ENCODE measurements at regions not wholly inside any gene's neighbourhood (a gene's known extent, or its start where the extent isn't known, plus 50 kb on each side); places are given as distances from the start of the nearest gene placed in this dataset.

- no TSS peak for BruUV-seq (replicated peaks)
- H3K4me2 ChIP-seq, result no peak overlapping the region
- no peaks in the 10 kb centered on the region for H3K79me2 ChIP-seq (ENCODE audit: low read depth)
- intact Hi-C loops (cut with micrococcal nuclease; ENCODE audit: unreplicated experiment), result no loop called here
- no peaks in the 10 kb centered on the region for H3K4me1 ChIP-seq (replicated peaks; ENCODE audit: insufficient read depth)
- H4K20me1 ChIP-seq (ENCODE audit: insufficient read depth), result no peaks in the 10 kb centered on the region
- no peak for TF ChIP-seq CTCF (conservative IDR thresholded peaks at IDR 0.05)
- H3F3A ChIP-seq (ENCODE audit: insufficient read depth, low read depth), result no peaks in the 10 kb centered on the region
- CTCF ChIA-PET, result no interaction called here
- H3K9me3 ChIP-seq (ENCODE audit: insufficient read depth, low read depth), result no peaks in the 10 kb centered on the region
- H3K27me3 ChIP-seq (ENCODE audit: insufficient read depth, low read depth), result no peaks in the 10 kb centered on the region
- H2AFZ ChIP-seq, result no peak overlapping the region
- H3K36me3 ChIP-seq (ENCODE audit: low read depth), result no peaks in the 10 kb centered on the region
- H3K27ac ChIP-seq, result no peak overlapping the region
- POLR2A ChIA-PET (ENCODE audit: unreplicated experiment), result interaction anchor here (0.6 kb wide), 1 partner anchor 177 kb away, joined by 6 read pairs; no protein-coding TSS in a partner anchor
- no peak overlapping the region for H3K4me3 ChIP-seq
- no peak for DNase-seq
- H3K9me2 ChIP-seq (ENCODE audit: insufficient read depth), result no peaks in the 10 kb centered on the region
These were observed 156.3 kb downstream of the VSIG4 start for GRCh38 chrX:65883556-65883955.

- Histone ChIP-seq H3K36me3 (ENCODE audit: low read depth) (no peaks in the 10 kb centered on the region), H3K4me2 (no peak overlapping the region), H4K20me1 (ENCODE audit: insufficient read depth) (no peaks in the 10 kb centered on the region), H3K27ac (no peak overlapping the region), H3F3A (ENCODE audit: insufficient read depth, low read depth) (no peaks in the 10 kb centered on the region), H3K4me3 (no peak overlapping the region), H2AFZ (no peak overlapping the region), H3K4me1 (replicated peaks; ENCODE audit: insufficient read depth) (no peaks in the 10 kb centered on the region), H3K79me2 (ENCODE audit: low read depth) (no peaks in the 10 kb centered on the region), H3K27me3 (ENCODE audit: insufficient read depth, low read depth) (no peaks in the 10 kb centered on the region), H3K9me3 (ENCODE audit: insufficient read depth, low read depth) (no peaks in the 10 kb centered on the region), H3K9me2 (ENCODE audit: insufficient read depth) (no peaks in the 10 kb centered on the region)
- CTCF ChIA-PET, result no interaction called here
- no peak for TF ChIP-seq CTCF (conservative IDR thresholded peaks at IDR 0.05)
- TF ChIP-seq EZH2 (IDR thresholded peaks at IDR 0.05; ENCODE audit: low read depth), result no peak
- intact Hi-C loops (cut with micrococcal nuclease; ENCODE audit: unreplicated experiment), result no loop called here
- BruUV-seq (replicated peaks), result no TSS peak
- DNase-seq, result no peak
- POLR2A ChIA-PET (ENCODE audit: unreplicated experiment), result no interaction called here
These were observed 159.7 kb downstream of the VSIG4 start for GRCh38 chrX:65879977-65880799.

GRCh38 chrX:65878456-65878855, 161.4 kb downstream of the VSIG4 start:
- Histone ChIP-seq H3K27ac (no peak overlapping the region), H3K36me3 (ENCODE audit: low read depth) (no peaks in the 10 kb centered on the region), H3K4me2 (no peak overlapping the region), H2AFZ (no peak overlapping the region), H3K9me3 (ENCODE audit: insufficient read depth, low read depth) (no peaks in the 10 kb centered on the region), H3K27me3 (ENCODE audit: insufficient read depth, low read depth) (no peaks in the 10 kb centered on the region), H3K4me3 (no peak overlapping the region), H3K9me2 (ENCODE audit: insufficient read depth) (no peaks in the 10 kb centered on the region), H3K4me1 (replicated peaks; ENCODE audit: insufficient read depth) (no peaks in the 10 kb centered on the region), H4K20me1 (ENCODE audit: insufficient read depth) (no peaks in the 10 kb centered on the region), H3F3A (ENCODE audit: insufficient read depth, low read depth) (no peaks in the 10 kb centered on the region), H3K79me2 (ENCODE audit: low read depth) (no peaks in the 10 kb centered on the region)
- POLR2A ChIA-PET (ENCODE audit: unreplicated experiment), result no interaction called here
- no peak for TF ChIP-seq CTCF (conservative IDR thresholded peaks at IDR 0.05)
- TF ChIP-seq EZH2 (IDR thresholded peaks at IDR 0.05; ENCODE audit: low read depth), result no peak
- CTCF ChIA-PET, result no interaction called here
- no TSS peak for BruUV-seq (replicated peaks)
- no peak for DNase-seq
- intact Hi-C loops (cut with micrococcal nuclease; ENCODE audit: unreplicated experiment), result no loop called here

Data from PC-9 (cell line).